HT-29 (cell line): ENCODE measurements at regions not wholly inside any gene's neighbourhood (a gene's known extent, or its start where the extent isn't known, plus 50 kb on each side); places are given as distances from the start of the nearest gene placed in this dataset.

Source experiments
- DNase-seq: peaks from one replicate; pipeline ENCODE4 v3.0.0-alpha.2; 2015; ENCODE audit warnings: low spot score

GRCh38 chr4:155616117-155616516 is 50.5 kb upstream of the GUCY1A1 start:
- no peak for DNase-seq

GRCh38 chr4:155615081-155615887 is 51.4 kb upstream of the GUCY1A1 start:
- no peak for DNase-seq

DNA sequence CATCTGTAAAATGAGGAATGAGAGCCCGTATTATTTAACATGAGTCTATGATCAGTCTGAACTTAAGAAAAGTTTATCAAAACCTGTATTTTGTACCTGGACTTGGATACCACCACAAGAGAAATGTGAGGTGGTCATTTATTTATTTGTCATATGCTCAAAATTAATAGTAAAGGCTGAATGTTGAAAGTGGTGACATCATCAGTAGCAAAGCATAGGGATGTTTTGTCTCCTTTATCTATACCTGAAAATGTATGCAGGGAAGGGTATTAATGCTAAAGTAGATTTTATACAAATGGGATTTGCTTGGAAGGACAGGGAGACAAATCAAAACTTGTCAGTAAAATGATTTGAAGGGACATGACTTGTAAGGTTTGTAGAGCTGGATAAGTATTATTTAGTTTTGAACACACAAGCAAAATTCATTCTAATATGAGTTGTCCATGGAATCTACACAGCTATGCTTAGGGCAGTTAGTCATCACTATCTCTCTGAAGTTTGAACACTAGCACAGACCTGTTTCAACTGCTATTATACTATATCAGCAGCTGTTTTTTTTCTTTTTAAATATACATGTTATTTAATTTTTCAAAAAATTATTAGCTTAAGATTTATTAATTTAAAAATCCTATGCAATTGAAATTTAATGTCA is 52.4 kb upstream of the GUCY1A1 start:
- no peak for DNase-seq

DNA sequence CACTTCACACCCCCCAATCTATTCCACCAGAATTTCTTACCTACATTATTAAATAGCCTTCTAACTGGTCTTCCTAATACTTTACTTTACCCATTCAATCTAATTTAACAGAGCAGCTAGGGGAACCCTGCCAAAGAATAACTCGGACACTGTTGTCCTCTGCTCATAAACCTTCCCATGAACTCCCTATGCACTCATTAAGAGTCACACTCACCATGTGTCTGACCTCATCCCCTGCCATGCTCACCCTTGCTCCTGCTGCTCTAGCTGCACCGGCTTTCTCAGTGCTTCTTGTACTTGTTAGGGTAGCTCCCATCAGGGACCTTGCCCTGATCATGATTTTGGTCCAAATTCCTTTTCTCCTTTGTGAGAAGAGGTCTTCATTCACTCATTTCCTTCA is 54.6 kb upstream of the GUCY1A1 start:
- no peak for DNase-seq

DNA sequence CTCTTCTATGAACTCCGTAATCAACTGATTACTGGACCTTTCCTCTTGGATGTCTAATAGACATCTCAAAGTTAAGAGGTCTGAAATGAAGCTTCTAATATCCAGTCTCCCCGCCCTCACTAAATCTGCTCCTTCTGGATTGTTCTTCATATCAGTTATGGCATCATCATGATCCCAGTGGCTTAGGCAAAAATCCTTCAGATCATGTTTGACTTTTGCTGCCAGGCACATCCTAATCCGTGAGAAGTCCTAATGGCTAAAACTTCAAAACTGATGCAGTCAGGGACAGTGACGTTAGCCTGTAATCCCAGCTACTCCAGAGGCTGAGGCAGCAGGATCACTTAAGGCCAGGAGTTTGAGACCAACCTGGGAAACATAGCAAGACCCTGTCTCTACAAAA is 55.1 kb upstream of the GUCY1A1 start:
- no peak for DNase-seq

DNA sequence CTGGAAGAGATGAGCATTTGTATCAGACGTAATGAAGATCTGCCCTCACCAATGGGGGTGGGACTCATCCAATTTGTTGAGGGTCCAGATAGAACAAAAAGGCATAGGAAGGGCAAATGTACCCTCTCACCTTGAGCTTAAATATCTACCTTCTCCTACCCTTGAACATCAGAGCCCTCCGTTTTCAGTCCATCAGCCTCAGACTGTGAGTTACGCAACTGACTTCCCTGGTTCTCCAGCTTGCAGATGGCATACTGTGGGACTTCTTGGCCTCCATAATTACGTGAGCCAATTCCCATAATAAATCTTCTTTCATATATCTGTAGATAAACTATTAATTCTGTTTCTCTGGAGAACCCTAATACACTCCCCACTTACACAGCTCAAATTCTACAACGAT is 56.5 kb upstream of the GUCY1A1 start:
- no peak for DNase-seq

- DNase-seq, result no peak
Measured at GRCh38 chr4:155609455-155610059, 57.1 kb upstream of the GUCY1A1 start.

DNA sequence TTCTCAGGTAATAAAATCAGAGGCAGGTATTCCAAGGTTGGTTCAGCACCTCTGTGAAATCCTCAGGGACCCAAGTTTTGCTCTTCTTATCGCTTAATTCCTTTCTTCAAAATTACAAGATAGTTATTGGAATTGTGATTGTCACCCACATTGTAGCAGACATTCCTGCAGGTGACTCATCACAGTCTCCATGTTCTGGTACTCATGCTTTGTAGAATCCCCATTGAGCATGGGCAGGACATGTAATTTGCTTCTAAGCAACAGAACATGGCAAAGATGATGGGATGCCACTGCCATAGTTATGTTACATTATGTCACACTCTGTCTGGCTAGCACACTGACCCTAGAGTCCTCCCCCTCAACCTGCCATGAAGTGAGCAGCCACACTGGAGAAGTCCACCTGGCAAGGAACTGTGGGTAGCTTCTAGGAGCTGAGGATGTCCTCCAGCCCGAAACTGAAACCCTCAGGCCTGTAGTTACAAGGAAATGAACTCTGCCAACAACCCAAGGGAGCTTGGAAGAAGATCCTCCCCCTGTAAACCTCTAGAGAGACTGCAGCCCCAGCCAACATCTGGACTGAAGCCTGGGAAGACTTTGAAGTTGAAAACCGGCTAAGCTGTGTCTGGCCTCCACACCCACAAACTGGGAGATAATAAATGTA is 58.3 kb upstream of the GUCY1A1 start:
- DNase-seq, result no peak

GRCh38 chr4:155607481-155607880 is 59.2 kb upstream of the GUCY1A1 start:
- no peak for DNase-seq

- no peak for DNase-seq
Measured at GRCh38 chr4:155604718-155605626, 61.7 kb upstream of the GUCY1A1 start.

GRCh38 chr4:155603360-155603891 is 63.2 kb upstream of the GUCY1A1 start:
- no peak for DNase-seq

GRCh38 chr4:155602351-155603140 is 64.1 kb upstream of the GUCY1A1 start:
- no peak for DNase-seq

DNA sequence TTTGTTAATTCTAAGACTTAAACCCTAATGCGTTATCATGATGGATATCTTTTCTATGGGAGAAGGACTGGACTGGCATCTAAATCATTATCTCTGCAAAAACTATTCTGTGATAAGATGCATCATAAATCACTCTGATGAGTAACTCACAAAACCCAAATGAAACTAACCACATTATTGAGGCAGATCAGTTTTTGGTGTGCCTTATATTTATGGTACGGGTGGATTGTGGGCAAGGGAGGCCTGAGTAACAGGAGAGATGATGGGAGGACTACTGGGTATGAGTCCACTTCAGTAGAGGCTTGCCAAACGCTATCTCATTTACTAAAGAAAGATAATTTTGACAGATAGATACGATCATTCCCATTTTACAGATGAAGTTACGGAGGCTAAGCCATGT is 66.4 kb upstream of the GUCY1A1 start:
- no peak for DNase-seq

DNA sequence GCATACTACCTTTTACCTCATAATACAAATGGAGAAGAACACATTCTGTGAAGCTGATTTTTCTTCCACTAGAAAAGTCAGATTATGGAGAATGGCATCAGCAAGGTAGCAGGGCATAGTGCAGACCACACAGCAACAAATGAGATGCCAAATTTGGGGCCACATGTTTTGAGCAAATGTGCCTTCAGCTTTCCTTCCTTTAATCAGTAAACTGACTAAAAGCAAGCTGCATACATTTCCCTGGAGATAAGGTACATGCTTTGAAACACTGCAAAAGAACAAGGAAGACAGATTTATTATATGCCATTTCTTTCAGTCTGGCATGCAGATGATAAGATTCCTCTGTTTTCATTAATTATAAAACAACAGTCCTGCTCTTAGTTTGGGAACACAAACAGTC is 67.1 kb upstream of the GUCY1A1 start:
- DNase-seq, result no peak

- no peak for DNase-seq
Measured at GRCh38 chr4:155599085-155599484, 67.6 kb upstream of the GUCY1A1 start.

- no peak for DNase-seq
Measured at GRCh38 chr4:155597933-155598451, 68.7 kb upstream of the GUCY1A1 start.

GRCh38 chr4:155597281-155597680 is 69.4 kb upstream of the GUCY1A1 start:
- no peak for DNase-seq

- no peak for DNase-seq
Measured at GRCh38 chr4:155593793-155594192, 72.9 kb upstream of the GUCY1A1 start.

DNA sequence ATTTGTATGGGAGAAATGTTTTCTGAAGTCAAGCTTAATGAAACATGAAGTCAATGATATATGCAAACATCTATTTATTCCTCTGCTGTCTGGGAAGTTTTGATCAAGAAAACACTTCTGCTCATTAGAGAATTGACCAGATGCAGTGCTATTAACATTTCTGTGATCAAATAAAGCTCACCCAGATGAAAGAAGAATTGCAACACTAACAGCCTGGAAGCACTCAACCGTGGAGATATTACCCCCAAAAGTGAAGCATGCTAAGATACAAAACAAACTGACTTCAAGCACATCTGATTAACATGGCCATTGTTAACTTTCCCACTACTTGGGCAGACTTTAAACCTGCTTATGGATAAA is 73.7 kb upstream of the GUCY1A1 start:
- DNase-seq, result no peak
